ENCODE measurements at regions not wholly inside any gene's neighbourhood (a gene's known extent, or its start where the extent isn't known, plus 50 kb on each side); places are given as distances from the start of the nearest gene placed in this dataset.

GRCh38 chr5:9692576-9692975, 62.4 kb upstream of the TAS2R1 start:
- H3K9ac ChIP-seq (ENCODE audit: low read length) = no peak overlapping the region
- no peaks in the 10 kb centered on the region for H4K20me1 ChIP-seq (ENCODE audit: insufficient read depth)
- H3K79me2 ChIP-seq (replicated peaks; ENCODE audit: insufficient read depth, low read length) = no peaks in the 10 kb centered on the region
- H3K27ac ChIP-seq (ENCODE audit: low read length) = no peak overlapping the region
- TF ChIP-seq CTCF (IDR thresholded peaks at IDR 0.05; ENCODE audit: poor library complexity, severe bottlenecking) (no peak), SMC3 (conservative IDR thresholded peaks at IDR 0.05; ENCODE audit: poor library complexity) (no peak), POLR2AphosphoS5 (IDR thresholded peaks at IDR 0.05) (no peak), TAF1 (IDR thresholded peaks at IDR 0.05; ENCODE audit: low read depth) (no peak), EZH2 (IDR thresholded peaks at IDR 0.05; ENCODE audit: borderline replicate concordance, insufficient read depth, low read length, poor library complexity, severe bottlenecking) (no peak), EP300 (conservative IDR thresholded peaks at IDR 0.05; ENCODE audit: poor library complexity, severe bottlenecking) (no peak), RAD21 (conservative IDR thresholded peaks at IDR 0.05) (no peak), MXI1 (conservative IDR thresholded peaks at IDR 0.05; ENCODE audit: poor library complexity, severe bottlenecking) (no peak), REST (IDR thresholded peaks at IDR 0.05; ENCODE audit: borderline replicate concordance) (no peak)
- H3K27me3 ChIP-seq (ENCODE audit: insufficient read depth, low read depth, low read length) = no peaks in the 10 kb centered on the region
- H3K9me3 ChIP-seq (ENCODE audit: low read length) = no peaks in the 10 kb centered on the region
- H2AFZ ChIP-seq (ENCODE audit: low read depth, low read length) = no peak overlapping the region
- no peaks in the 10 kb centered on the region for H3F3A ChIP-seq (ENCODE audit: insufficient read depth, low read length, poor library complexity, severe bottlenecking)
- H3K9me2 ChIP-seq (ENCODE audit: insufficient read depth, low read length) = no peaks in the 10 kb centered on the region
- H3K4me3 ChIP-seq (ENCODE audit: low read length) = no peak overlapping the region
- no peak overlapping the region for H3K4me2 ChIP-seq (ENCODE audit: low read length)
- H3K36me3 ChIP-seq (ENCODE audit: insufficient read depth, low read length) = no peaks in the 10 kb centered on the region

- H3K27ac ChIP-seq (ENCODE audit: low read length) = no peak overlapping the region
- TF ChIP-seq SMC3 (conservative IDR thresholded peaks at IDR 0.05; ENCODE audit: poor library complexity) (no peak), CTCF (IDR thresholded peaks at IDR 0.05; ENCODE audit: poor library complexity, severe bottlenecking) (no peak), REST (IDR thresholded peaks at IDR 0.05; ENCODE audit: borderline replicate concordance) (no peak), RAD21 (conservative IDR thresholded peaks at IDR 0.05) (no peak), EP300 (conservative IDR thresholded peaks at IDR 0.05; ENCODE audit: poor library complexity, severe bottlenecking) (no peak), TAF1 (IDR thresholded peaks at IDR 0.05; ENCODE audit: low read depth) (no peak), EZH2 (IDR thresholded peaks at IDR 0.05; ENCODE audit: borderline replicate concordance, insufficient read depth, low read length, poor library complexity, severe bottlenecking) (no peak), MXI1 (conservative IDR thresholded peaks at IDR 0.05; ENCODE audit: poor library complexity, severe bottlenecking) (no peak), POLR2AphosphoS5 (IDR thresholded peaks at IDR 0.05) (no peak)
- H3K36me3 ChIP-seq (ENCODE audit: insufficient read depth, low read length) = no peaks in the 10 kb centered on the region
- no peaks in the 10 kb centered on the region for H3K9me3 ChIP-seq (ENCODE audit: low read length)
- H3K27me3 ChIP-seq (ENCODE audit: insufficient read depth, low read depth, low read length) = no peaks in the 10 kb centered on the region
- H3K79me2 ChIP-seq (replicated peaks; ENCODE audit: insufficient read depth, low read length) = no peaks in the 10 kb centered on the region
- H2AFZ ChIP-seq (ENCODE audit: low read depth, low read length) = no peak overlapping the region
- H3K9me2 ChIP-seq (ENCODE audit: insufficient read depth, low read length) = no peaks in the 10 kb centered on the region
- H4K20me1 ChIP-seq (ENCODE audit: insufficient read depth) = no peaks in the 10 kb centered on the region
- H3K4me2 ChIP-seq (ENCODE audit: low read length) = no peak overlapping the region
- no peaks in the 10 kb centered on the region for H3F3A ChIP-seq (ENCODE audit: insufficient read depth, low read length, poor library complexity, severe bottlenecking)
- H3K9ac ChIP-seq (ENCODE audit: low read length) = no peak overlapping the region
- H3K4me3 ChIP-seq (ENCODE audit: low read length) = no peak overlapping the region
Observed at GRCh38 chr5:9691261-9691660, 61.1 kb upstream of the TAS2R1 start.

All from neural cell (in vitro differentiated cells).